Ascending aorta (tissue), 2 donors: ENCODE measurements at regions not wholly inside any gene's neighbourhood (a gene's known extent, or its start where the extent isn't known, plus 50 kb on each side); places are given as distances from the start of the nearest gene placed in this dataset.

ENCODE experiments used
- DNase-seq, 2 donors: peaks; one replicate each; pipeline ENCODE4 v3.0.0-alpha.2; 2019; ENCODE audit warnings: low spot score in 2 of 2
- H3K27ac ChIP-seq, 2 donors: fragments of 200-600 bp; sonication (generic); one replicate each; pipeline ENCODE4 v1.5.1; 2016 to 2017; ENCODE audit warnings: mild to moderate bottlenecking in 1 of 2
- H3K27me3 ChIP-seq: fragments of 200-600 bp; sonication (generic); one replicate; pipeline ENCODE4 v1.5.1; 2017
- H3K36me3 ChIP-seq, 2 donors: fragments of 200-600 bp; sonication (generic); one replicate each; pipeline ENCODE4 v1.5.1; 2016
- H3K4me1 ChIP-seq, 2 donors: fragments of 200-600 bp; sonication (generic); one replicate each; pipeline ENCODE4 v1.5.1; 2016 to 2017; ENCODE audit warnings: mild to moderate bottlenecking in 1 of 2
- H3K4me3 ChIP-seq, 2 donors: fragments of 200-600 bp; sonication (generic); one replicate each; pipeline ENCODE4 v1.5.1; 2016 to 2017; ENCODE audit warnings: mild to moderate bottlenecking in 1 of 2
- H3K9me3 ChIP-seq, 2 donors: fragments of 200-600 bp; sonication (generic); one replicate each; pipeline ENCODE4 v1.5.1; 2016
- intact Hi-C: fragments of 100-400 bp; cut with DNase I; formaldehyde crosslinking; loops from one replicate; pipeline ENCODE4 v1.15.1; 2023
- TF ChIP-seq, protein P1 (sequence below), 3 experiments: fragments of 200-600 bp in 2 of 3; fragments of 450-650 bp in 1 of 3; sonication (generic) in 2 of 3; IDR thresholded peaks; one replicate each; pipeline ENCODE4 v1.5.1; 2016 to 2019; ENCODE audit warnings: antibody characterized with exemption in 3 of 3, mild to moderate bottlenecking in 1 of 3, moderate library complexity in 1 of 3

DNA sequence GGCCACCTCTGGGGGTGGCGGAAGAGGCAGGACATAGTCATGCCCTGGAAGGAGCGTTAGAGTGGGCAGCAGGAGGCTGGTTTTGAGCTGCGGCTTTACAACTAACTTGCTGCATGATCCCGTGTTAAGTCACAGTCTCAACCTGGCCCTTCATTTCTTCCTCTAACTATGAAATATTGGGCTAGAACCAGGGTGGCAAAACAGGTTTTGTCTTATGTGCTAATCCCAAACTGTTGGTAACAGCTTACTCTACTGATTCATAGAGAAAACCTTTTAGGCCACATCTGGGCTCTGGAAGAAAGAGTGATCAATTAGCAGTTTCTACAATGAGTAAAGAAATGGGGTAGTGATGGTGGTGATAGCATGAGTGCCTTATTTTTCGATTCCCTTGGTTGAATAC is 74.1 kb upstream of the CLINT1 start:
- intact Hi-C loops = no loop called here
- Histone ChIP-seq H3K36me3 (no peaks in the 10 kb centered on the region), H3K4me1 (no peaks in the 10 kb centered on the region), H3K27me3 (no peaks in the 10 kb centered on the region), H3K9me3 (no peaks in the 10 kb centered on the region), H3K4me3 (no peak overlapping the region), H3K27ac (no peak overlapping the region)
- TF ChIP-seq, protein P1, sequence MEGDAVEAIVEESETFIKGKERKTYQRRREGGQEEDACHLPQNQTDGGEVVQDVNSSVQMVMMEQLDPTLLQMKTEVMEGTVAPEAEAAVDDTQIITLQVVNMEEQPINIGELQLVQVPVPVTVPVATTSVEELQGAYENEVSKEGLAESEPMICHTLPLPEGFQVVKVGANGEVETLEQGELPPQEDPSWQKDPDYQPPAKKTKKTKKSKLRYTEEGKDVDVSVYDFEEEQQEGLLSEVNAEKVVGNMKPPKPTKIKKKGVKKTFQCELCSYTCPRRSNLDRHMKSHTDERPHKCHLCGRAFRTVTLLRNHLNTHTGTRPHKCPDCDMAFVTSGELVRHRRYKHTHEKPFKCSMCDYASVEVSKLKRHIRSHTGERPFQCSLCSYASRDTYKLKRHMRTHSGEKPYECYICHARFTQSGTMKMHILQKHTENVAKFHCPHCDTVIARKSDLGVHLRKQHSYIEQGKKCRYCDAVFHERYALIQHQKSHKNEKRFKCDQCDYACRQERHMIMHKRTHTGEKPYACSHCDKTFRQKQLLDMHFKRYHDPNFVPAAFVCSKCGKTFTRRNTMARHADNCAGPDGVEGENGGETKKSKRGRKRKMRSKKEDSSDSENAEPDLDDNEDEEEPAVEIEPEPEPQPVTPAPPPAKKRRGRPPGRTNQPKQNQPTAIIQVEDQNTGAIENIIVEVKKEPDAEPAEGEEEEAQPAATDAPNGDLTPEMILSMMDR (IDR thresholded peaks at IDR 0.05) = no peak
- DNase-seq = no peak

DNA sequence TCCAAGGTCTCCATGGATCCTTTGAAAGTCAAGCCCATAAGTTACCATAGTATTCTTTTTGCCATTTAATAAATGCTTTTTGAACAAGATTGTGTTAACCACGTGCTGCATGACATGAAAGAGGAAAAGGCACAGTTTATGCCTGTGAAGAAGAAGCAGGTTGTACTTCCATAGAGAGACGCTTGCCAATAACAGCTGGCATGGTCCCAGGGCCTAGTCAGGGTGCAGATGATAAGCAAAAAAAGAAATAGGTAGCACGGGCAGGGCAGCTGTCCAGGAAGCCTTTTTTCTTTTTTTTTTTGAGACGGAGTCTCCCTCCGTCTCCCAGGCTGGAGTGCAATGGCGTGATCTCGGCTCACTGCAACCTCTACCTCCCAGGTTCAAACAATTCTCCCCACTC is 71.8 kb upstream of the CLINT1 start:
- intact Hi-C loops = no loop called here
- H3K9me3 ChIP-seq = no peaks in the 10 kb centered on the region
- DNase-seq = no peak

DNA sequence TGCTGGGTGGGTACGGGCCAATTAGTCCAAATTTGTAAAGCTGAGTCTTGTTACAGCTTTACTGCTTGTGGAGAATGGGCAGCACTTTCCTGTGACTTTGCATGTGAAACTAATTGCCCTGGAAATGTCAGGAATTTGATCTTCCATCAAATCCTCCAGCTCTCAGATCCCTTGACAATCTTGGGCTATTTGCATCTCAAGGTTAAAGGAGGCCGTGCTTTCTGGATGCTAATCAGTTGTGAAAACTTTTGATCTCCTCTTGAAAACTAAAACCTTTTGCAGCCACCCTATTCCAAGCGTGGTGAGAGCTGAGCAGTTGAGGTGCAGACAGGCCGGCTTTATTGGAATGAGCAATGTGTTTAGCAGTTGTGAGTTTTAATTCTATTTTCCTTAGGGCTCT is 68.0 kb upstream of the CLINT1 start:
- H3K36me3 ChIP-seq = no peaks in the 10 kb centered on the region
- no peak overlapping the region for H3K27ac ChIP-seq
- TF ChIP-seq, protein P1 (IDR thresholded peaks at IDR 0.05) = no peak
- H3K4me3 ChIP-seq = no peak overlapping the region
- intact Hi-C loops = no loop called here
- no peak for DNase-seq
- H3K4me1 ChIP-seq = no peaks in the 10 kb centered on the region
- H3K9me3 ChIP-seq = no peaks in the 10 kb centered on the region
- H3K27me3 ChIP-seq = no peaks in the 10 kb centered on the region

More for the DNA sequence above, 71.8 kb upstream of the CLINT1 start:
- no peak overlapping the region for H3K4me3 ChIP-seq
- no peak overlapping the region for H3K27ac ChIP-seq
- H3K36me3 ChIP-seq = no peaks in the 10 kb centered on the region
- H3K27me3 ChIP-seq = no peaks in the 10 kb centered on the region
- TF ChIP-seq, protein P1 (IDR thresholded peaks at IDR 0.05) = no peak
- H3K4me1 ChIP-seq = no peaks in the 10 kb centered on the region

DNA sequence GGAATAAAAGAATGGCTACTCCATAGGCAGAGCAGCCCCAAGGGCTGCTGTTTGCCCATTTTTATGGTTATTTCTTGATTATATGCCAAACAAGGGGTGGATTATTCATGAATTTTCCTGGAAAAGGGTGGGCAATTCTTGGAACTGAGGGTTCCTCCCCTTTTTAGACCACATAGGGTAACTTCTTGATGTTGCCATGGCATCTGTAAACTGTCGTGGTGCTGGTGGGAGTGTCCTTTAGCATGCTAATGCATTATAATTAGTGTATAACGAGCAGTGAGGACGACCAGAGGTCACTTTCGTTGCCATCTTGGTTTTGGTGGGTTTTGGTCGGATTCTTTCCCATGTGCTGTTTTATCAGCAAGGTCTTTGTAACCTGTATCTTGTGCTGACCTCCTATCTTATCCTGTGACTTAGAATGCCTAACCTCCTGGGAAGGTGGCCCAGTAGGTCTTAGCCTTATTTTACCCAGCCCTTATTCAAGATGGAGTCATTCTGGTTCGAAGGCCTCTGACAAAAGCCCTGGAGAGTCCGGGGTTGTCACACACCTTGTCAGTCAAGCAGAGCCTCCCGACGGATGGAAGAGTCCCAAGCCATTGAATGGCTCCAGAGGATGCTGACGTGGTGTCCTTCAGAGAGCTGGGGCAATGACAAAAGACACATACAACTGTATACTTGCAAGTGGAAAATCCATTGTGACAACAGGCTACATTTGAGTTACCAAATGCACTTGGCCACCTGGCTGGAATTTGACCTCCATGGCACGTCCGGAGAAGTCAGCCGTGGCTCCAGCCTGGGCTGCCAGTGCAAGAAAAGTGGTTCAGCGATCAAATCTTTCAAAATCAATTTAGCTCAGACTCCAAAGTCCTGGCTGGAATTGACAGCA is 67.1 kb upstream of the CLINT1 start:
- no peak for DNase-seq
- Histone ChIP-seq H3K9me3 (no peaks in the 10 kb centered on the region), H3K27ac (no peak overlapping the region), H3K36me3 (no peaks in the 10 kb centered on the region), H3K4me1 (no peaks in the 10 kb centered on the region), H3K27me3 (no peaks in the 10 kb centered on the region), H3K4me3 (no peak overlapping the region)
- TF ChIP-seq, protein P1 (IDR thresholded peaks at IDR 0.05) = no peak
- intact Hi-C loops = no loop called here

DNA sequence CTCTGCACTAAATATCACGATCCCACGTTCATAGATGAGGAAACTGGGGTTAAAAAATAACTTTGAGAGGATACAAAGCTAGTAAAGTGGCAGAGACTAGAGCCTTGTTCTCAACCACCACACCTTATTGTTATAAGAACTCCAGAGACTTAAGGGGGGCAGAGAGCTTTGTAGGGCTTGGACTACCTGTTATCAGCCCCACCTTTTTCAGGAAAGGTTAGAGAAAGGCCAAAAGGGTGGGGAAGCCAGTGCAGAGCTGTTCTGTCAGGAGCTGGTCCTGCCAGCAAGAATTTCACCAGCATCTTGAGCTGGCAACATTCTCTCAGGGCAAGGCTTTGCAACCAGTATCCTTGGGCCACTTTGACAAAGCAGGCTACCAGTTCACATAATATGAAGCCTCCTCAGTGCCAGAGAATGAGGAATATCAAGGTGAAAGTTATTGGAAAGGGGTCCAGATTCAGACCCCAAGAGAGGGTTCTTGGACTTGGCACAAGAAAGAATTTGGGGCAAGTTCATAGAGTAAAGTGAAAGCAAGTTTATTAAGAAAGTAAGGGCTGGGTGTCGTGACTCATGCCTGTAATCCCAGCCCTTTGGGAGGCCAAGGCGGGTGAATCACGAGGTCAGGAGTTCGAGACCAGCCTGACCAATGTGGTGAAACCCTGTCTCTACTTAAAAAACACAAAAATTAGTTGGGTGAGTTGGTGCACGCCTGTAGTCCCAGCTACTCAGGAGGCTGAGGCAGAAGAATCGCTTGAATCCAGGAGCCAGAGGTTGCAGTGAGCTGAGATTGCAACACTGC is 66.2 kb upstream of the CLINT1 start:
- TF ChIP-seq, protein P1 (IDR thresholded peaks at IDR 0.05) = no peak
- Histone ChIP-seq H3K4me3 (no peak overlapping the region), H3K9me3 (no peaks in the 10 kb centered on the region), H3K27me3 (no peaks in the 10 kb centered on the region), H3K4me1 (no peaks in the 10 kb centered on the region), H3K27ac (no peak overlapping the region), H3K36me3 (no peaks in the 10 kb centered on the region)
- intact Hi-C loops = no loop called here
- DNase-seq = no peak
